GM18909 (cell line): ENCODE measurements at regions not wholly inside any gene's neighbourhood (a gene's known extent, or its start where the extent isn't known, plus 50 kb on each side); places are given as distances from the start of the nearest gene placed in this dataset.
"Not testable (repeated sequence)": the region's sequence is repeated elsewhere in the genome, so short reads cannot be mapped to it uniquely, and the experiment has no call there.

Experiments
- ATAC-seq: cut with Tn5 transposase; IDR thresholded peaks from one replicate; pipeline ENCODE4 v1.9.1; 2021; ENCODE audit warnings: mild to moderate bottlenecking; ENCODE audit not compliant: unreplicated experiment, poor library complexity

DNA sequence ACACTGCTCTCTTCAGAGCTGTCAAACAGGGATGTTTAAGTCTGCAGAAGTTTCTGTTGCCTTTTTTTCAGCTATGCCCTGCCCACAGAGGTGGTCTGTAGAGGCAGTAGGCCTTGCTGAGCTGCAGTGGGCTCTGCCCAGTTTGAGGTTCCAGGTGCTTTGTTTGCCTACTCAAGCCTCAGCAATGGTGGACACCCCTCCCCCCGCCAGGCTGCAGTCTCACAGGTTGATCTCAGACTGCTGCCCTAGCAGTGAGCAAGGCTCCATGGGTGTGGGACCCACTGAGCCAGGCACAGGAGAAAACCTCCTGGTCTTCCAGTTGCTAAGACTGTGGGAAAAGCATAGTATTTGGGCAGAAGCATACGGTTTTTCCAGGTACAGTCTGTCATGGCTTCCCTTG lies 338.8 kb upstream of the NDST4 start:
- not testable (repeated sequence) for ATAC-seq

DNA sequence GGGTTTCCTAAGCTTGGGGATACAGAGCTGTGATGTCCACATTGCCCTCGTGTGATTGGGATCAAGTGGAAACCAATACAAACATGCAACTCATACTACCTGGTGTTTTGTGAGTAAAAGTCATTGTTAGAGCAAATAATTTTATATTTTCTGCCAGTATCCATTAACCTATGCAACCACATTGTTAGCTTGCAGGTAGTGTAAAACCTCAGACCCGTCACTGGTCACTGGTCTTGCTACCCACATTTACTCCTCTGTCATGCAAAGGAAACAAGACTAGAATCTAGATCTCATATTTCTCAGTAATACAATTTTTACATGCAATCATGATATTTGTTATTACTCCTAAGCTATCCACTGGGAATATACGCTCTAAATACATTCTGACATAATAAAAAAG lies 324.3 kb upstream of the NDST4 start:
- peak; percentile 50 for ATAC-seq

DNA sequence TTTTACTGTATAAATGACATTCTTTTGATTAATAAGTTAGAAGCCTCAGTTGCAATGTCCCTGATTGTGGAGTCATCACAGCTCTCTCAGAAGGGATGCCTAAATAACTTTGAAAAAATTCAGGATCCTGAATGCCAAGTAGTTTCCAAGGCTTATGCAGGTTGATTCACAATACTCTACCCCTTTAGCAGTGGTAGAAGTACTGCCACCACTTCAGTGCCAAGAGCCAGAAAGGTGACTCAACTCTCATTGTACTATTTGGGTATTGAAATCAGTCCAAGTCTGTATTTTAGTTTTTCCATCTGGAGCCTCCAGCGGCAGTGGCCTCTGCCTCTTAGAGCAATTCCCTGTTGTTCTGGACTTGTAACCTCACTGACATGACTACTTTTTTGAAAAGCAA lies 320.1 kb upstream of the NDST4 start:
- ATAC-seq: no peak

DNA sequence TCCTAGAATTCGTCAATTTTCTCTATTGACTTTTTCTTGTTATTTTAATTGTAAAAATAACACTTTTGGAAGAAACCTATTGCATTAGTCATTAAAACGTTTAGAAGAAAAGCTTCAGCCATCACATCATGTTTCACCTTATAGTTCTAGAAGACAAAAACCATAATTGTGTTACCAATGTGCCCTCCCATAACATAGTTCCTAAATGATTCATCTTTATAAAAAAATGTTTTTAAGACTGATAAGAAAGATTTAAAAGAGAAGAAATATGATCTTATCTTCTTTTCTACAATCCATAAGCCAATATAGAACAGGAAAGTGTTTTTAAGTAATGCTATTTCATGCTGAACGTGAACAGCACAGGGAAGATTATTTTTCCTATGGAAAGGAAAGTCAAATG lies 316.6 kb upstream of the NDST4 start:
- ATAC-seq: no peak

DNA sequence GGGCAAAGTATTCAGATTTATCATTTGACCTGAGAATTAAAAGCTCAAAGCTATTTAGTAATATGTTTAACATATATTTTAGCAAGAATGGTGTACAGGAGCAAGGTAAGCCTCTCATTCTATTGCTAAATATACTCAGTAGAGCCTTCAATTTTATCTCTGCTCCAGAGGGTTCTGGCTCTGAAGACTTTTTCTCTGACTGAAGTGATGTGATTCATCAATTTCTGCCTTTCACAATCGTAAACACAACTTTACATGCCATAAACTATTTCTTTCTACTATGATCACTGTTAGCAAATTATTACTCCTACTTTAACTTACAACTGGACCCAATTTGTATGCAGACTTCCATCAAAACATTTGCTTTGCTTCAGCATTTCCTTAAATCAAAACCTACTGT lies 315.0 kb upstream of the NDST4 start:
- ATAC-seq: no peak

DNA sequence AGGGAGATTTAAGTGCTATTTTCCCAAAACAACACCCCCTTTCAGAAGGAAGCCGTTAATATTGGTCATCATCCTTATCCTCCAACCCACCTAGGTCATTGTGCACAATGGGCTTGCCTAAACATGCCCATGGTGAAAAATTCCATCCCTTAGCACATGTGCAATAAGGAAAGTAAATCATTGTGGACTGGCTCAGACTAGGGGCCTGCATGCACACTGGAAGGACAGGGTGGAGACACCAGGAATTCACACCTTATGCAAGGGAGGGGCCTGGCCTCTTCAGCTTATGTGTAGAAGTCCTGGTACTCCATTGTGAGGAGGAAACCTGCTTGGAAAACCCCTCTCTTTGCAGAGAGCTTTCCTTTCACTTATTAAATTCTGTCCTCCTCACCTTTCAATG lies 311.4 kb upstream of the NDST4 start:
- no peak for ATAC-seq

DNA sequence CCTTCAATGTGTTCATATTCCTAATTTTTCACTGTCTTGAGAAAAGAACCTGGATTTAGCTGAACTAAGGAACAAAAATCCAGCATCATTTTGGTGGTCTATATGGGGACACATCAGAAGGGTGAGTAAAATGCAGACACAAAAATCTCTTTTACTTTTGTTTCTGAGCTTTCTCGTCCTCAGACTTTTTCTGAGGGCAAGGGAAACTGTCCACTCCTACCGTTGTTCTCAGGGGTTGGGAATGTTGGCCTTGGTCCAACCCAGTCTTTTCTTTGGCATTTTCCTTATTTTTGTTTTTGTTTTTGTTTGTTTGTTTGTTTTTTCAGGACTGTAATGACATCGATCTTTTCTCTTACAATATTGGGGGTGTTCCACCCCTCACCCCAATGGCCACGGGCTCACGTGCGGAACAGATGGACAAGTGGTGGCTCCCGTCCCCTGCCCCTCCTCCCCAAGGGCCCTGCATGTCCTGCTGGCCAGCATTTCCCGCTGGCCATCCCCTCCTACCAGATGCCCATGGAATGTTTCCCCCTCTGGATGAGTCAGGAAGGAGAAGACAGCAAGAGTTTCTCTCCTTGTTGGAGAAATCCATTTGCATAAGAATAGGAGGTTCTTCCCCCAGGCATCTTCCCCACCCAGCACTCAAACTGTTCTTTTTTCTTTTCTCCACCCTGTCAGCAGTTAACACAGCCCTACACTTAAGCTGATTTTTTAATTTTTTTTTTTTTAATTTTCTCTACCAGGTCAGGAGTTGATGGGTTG lies 305.4 kb upstream of the NDST4 start:
- ATAC-seq: no peak

DNA sequence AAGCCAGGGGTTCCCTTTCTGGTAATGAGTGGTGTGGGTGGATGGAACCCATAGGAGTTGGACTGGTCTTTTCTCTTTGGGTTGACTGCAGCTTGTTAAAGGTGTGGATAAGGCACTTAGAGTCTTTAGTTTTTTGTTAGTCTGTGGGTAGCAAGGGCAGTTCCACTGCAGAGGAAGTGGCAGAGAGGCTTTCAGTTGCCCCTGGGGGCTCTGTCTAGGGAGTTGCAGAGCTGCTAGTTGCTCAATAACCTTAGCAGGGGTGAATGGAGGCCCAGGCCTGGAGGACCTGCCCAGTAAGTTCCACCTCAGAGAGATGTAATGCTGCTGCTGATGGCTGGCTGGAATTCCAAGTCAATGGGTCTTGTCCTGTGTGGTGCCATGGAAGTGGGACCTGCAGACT lies 282.6 kb upstream of the NDST4 start:
- no peak for ATAC-seq

DNA sequence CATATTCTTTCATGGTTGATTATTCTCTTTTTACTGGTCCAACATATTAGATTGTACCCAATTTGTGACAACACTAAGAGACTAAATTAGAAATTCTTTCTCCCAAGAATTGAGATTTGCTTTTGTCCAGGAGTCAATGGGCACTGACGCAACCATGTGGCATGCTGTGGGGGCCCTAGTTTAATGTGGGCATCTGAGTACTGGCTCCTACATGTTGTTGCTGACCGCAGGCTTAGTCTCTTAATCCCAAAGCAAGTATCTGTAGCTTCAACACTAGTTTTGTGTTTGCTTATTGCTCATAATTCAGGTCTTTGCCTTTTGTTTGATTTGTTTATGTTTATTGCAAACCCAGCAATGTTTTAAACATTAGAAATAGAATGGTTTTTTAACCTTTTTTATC lies 263.4 kb upstream of the NDST4 start:
- ATAC-seq: no peak

DNA sequence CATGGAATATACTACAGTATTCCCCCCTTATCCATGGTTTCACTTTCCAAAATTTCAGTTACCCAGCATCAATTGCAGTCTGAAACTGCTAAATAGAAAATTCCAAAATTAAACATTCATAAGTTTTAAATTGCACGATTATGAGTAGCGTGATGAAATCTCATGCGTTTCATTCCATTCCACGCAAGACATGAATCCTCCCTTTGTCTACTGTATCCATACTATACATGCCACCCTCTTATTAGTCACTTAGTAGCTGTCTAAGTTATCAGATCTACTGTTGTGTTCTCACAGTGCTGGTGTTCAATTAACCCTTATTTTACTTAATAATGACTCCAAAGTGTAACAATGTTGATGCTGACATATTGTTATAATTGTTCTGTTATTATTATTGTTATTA lies 261.2 kb upstream of the NDST4 start:
- ATAC-seq: no peak

DNA sequence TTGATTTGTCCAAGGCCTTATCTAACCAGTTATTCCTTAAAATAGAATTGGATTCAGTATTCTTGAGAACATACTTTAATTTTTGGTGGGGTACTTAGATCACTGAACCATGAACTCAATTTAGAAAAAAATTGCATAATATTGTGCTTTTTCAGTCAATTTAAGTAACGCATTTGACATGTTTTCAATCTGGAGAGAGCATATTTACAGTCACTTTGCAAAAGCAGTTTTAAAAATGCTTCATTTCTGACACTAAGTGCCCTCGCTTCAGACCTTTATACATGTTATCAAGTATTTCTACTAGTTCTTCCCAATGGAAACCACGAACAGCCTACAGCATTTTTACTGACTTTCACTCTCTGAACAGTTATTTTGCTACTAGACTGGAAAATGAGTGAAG lies 257.1 kb upstream of the NDST4 start:
- no peak for ATAC-seq

DNA sequence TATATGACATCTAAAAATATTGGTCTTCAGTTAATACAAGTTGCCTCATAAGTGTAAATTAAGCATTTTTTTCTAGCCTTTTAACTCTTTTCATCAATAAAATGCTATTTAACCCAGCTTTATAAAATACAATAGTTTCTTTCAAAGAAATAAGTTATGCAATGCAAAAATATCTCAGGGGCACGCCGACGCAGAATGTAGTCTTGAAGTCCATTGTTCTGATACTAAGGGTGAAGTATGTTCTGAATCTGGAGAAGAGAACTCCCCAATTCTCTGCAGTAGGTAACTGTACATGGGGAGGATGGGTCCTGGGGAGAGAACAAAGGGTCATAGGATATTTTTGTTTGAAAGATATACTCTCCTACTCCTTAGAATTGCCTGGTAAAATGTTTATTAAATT lies 256.6 kb upstream of the NDST4 start:
- no peak for ATAC-seq

DNA sequence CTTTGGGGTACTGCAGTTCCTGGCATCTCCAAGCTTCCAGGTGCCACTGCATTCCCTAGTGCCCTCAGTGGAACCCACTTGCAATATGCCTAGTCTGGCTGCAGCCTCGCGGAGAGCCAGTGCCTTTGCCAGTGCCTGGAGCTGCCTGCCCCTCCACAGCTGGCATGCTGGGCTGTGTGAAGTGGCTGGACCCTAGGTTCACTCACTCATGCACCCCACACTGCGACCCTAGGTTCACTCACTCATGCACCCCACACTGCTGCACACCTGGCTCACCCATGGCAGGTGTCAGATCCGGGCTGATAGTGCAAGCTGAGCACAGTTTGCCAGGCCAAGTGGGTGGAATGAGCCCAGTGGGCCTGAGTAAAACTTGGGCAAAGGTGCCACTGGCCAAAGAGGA lies 253.0 kb upstream of the NDST4 start:
- ATAC-seq: no peak

DNA sequence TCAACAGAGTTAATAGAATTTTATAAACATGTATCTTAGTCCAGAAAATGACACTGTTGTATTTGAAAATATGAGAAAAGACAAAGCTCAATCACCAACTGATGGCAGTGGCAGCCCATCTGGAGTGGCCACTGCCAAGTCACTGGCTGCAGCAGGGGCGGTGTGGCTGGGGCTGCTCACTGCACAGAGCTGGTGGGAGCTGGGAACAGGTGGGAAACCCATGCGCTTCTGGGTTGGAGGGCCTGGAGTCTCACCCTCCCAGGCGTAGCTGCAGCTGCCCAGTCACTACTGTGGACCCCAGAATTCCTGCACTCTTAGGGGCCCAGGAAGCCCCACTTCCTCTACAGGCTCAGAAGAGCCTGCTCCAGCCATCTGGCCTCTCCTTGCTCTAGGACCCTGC lies 251.8 kb upstream of the NDST4 start:
- no peak for ATAC-seq

DNA sequence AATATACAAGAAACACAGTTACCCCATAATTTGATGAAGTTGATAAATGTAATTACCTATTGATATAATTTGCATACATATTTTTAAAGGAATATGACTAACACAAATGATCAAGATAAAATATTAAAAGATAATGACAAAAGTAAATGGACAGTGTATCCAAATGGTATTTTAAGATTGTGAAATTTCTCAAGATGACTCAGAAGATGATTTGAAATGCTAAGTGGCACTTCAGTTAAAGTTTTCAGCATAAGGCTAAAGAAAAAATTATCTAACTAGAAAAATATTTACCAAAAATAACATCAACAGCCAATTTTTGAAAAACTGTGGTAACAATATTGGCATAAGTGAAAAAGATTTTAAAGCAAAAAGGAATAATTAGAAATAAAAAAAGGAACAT lies 248.4 kb upstream of the NDST4 start:
- no peak for ATAC-seq

DNA sequence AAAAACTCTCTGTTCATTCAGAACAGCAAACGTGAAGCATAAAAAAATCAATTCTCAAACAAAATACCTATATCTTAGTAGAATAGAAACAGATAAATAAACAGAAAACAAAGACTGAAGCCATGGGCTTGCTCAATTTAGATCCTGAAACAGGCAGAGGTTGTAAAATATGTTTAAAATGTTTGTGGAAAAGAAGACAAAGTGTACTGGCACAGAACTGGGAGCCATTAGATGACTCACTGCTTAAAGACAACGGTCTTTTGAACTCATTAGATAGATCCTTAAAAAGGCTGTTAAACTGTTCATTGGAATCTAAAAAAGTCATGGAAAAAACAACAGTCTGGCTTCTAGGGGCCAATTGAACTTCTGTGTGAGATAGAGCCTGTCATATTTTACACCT lies 247.0 kb upstream of the NDST4 start:
- ATAC-seq: no peak

DNA sequence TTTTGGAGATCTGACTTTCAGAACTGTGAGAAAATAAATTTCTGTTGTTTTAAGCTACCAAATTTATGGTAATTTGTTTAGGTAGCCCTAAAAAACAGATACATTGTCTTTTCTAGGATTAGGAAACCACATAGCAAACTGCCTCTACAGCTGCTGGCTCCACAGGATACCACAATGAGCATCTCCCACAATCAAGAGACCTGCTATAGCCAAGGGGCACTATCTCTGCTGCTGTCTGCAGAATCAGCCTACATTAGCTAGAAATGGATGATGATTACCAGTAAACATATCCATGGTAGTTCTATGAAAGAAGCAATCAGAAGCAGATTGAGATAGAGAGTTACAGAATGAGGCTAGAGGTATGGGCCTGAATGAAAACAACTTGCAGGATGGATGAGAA lies 244.4 kb upstream of the NDST4 start:
- no peak for ATAC-seq

DNA sequence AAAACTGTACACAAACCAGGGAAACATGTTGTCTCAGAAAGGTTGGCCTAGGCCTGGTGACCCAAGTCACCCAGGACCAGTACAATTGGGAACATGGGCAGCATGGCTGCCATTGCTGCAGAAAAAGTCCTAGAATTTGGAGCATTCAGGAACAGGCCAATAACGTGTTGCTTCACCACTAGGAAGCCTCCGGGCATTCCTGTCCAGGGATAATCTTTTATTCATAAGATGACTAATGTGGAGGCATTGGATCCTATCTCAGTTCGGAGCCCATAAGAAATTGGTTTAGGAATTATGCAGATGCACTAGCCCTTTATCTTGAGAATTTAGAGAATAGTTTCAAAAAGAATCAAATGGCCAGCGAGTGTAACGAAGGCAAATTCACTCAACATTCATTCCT lies 242.8 kb upstream of the NDST4 start:
- ATAC-seq: no peak

DNA sequence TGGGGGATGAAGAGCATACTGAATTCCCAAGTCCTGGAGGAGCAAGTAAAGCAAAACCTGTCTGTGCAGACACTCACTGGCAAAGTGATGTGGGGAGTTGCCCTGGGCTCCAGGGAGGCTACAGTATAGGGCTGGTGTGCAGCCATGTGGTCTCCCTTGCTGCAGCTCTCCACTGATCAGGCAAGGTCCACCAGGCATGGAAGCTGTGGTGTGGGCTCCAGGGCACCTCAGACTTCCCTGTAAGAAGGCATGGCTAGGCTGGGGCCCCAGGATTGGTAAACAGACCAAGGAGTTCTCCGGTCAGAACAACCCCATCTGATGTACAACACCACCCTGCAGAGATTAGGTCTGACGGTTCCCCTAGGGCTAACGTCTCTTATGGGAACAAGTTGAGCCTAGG lies 241.9 kb upstream of the NDST4 start:
- no peak for ATAC-seq

DNA sequence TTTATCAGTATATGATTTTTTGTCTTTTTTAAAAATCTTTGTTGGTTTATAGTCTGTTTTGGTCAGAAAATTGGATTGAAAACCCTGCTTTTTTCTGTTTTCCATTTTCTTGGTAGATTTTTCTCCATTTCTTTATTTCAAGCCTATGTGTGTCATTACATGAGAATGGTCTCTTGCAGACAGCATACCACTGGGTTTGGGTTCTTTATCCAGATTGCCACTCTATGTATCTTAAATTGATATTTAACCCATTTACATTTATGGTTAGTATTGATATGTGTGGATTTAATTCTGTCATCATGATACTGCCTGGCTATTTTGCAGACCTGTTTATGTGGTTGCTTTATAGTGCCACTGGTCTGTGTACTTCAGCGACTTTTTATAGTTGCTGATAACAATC lies 239.9 kb upstream of the NDST4 start:
- no peak for ATAC-seq

DNA sequence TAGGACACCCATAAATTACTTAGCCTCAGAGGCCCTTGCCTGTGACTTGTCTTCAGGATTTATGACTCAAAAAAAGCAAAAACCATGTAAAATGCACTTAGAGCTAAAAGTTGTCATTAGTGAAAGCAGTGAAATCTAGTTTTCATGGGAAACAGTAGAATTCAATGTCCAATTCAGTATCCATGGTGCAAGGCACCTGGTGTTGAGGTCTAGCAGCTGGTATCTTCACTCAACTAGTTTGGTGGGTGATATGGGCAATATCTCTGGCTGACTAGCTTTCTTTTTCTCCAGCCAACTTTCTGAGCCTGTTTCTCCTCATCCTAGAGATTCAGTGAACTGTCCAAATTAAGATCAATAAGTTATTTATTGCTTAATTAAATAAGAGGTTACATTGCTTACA lies 229.8 kb upstream of the NDST4 start:
- no peak for ATAC-seq

DNA sequence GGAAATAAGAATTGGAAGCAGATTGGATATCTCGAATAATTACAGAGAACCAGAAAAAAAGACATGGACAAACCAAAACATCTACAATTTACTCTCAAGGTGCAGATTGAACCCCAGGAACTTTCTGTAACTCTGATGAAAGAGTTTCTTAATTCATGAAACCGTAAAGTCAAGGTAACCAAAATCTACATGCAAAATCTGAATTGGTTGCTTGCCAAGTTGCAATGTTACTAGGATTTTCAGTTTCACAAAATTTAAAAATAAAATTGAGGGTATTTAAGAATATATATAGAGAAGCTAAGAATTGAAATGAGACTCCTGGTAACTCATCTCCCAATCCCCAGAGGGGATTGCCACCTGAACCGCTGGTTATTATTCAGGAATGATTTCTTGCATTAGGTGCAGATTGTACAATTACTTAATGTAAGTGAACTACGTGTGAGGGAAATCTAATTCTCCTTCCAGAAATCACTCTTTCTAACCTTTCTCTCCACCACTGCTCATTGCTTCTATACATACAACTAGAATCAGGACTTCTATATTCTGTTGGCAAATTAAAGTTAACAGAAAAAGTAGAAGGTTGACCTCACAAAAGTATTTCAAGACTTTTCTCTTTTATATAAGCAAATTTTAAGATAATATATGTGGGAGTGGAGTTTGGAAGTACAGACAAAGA lies 221.5 kb upstream of the NDST4 start:
- ATAC-seq: peak; percentile 82
